ENCODE measurements at regions not wholly inside any gene's neighbourhood (a gene's known extent, or its start where the extent isn't known, plus 50 kb on each side); places are given as distances from the start of the nearest gene placed in this dataset.

DNA sequence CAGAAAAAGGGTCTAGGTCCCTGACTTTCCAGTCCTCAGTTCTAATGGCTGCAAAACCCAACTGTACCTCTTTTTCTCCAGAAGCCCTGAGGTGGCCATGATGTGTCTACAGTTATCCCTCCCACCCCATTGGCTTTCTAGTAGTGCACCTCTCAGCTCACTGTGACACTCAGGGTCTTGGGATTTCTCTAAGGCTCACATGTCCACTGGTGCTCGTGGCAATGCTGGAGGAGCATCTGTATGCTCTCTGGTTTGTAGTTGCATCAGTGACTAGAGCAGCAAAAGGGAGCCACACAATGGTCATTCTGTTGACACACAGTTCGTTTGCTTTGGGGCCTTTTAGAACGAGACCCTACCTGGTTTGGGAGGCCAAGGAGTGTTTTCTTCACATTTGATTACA lies 81.6 kb upstream of the SYT6 start:
- TF ChIP-seq, protein P1, sequence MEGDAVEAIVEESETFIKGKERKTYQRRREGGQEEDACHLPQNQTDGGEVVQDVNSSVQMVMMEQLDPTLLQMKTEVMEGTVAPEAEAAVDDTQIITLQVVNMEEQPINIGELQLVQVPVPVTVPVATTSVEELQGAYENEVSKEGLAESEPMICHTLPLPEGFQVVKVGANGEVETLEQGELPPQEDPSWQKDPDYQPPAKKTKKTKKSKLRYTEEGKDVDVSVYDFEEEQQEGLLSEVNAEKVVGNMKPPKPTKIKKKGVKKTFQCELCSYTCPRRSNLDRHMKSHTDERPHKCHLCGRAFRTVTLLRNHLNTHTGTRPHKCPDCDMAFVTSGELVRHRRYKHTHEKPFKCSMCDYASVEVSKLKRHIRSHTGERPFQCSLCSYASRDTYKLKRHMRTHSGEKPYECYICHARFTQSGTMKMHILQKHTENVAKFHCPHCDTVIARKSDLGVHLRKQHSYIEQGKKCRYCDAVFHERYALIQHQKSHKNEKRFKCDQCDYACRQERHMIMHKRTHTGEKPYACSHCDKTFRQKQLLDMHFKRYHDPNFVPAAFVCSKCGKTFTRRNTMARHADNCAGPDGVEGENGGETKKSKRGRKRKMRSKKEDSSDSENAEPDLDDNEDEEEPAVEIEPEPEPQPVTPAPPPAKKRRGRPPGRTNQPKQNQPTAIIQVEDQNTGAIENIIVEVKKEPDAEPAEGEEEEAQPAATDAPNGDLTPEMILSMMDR (IDR thresholded peaks at IDR 0.05), result no peak
- TF ChIP-seq POLR2A (IDR thresholded peaks at IDR 0.05), result no peak

Measured in testis (tissue), 2 donors.